A673 (cell line): ENCODE measurements at regions not wholly inside any gene's neighbourhood (a gene's known extent, or its start where the extent isn't known, plus 50 kb on each side); places are given as distances from the start of the nearest gene placed in this dataset.
"Not testable (repeated sequence)": the region's sequence is repeated elsewhere in the genome, so short reads cannot be mapped to it uniquely, and the experiment has no call there.

ENCODE experiments used
- CTCF ChIP-seq: fragments of 300-800, 200-600 bp; sonication (generic); conservative IDR thresholded peaks from 2 replicates; pipeline ENCODE4 v1.5.1; 2017; ENCODE audit warnings: low read depth, mild to moderate bottlenecking, antibody characterized with exemption, low read length, moderate library complexity, mixed read lengths
- EZH2 ChIP-seq: fragments of 200-600 bp; sonication (generic); IDR thresholded peaks from 2 replicates; pipeline ENCODE4 v1.6.1; 2017; ENCODE audit warnings: borderline replicate concordance, low read depth, mild to moderate bottlenecking, mixed read lengths, antibody characterized with exemption, low read length; ENCODE audit not compliant: poor library complexity, severe bottlenecking

- TF ChIP-seq CTCF, EZH2: not testable (repeated sequence)
Observed at GRCh38 chr19:14293101-14293815, 87.3 kb upstream of the ADGRL1 start.
